OCI-LY7 (cell line): ENCODE measurements at regions not wholly inside any gene's neighbourhood (a gene's known extent, or its start where the extent isn't known, plus 50 kb on each side); places are given as distances from the start of the nearest gene placed in this dataset.

Source experiments
- CTCF ChIP-seq: fragments of 200-600 bp; sonication (generic); conservative IDR thresholded peaks from 2 replicates; pipeline ENCODE4 v1.5.1; 2014; ENCODE audit warnings: mild to moderate bottlenecking, antibody characterized with exemption, low read length, moderate library complexity, mixed read lengths
- EZH2phosphoT487 ChIP-seq: fragments of 200-600 bp; sonication (generic); IDR thresholded peaks from 2 replicates; pipeline ENCODE4 v1.6.1; 2018; ENCODE audit warnings: low read depth, borderline replicate concordance, mild to moderate bottlenecking, mixed run types, antibody characterized with exemption, low read length, moderate library complexity, mixed read lengths

DNA sequence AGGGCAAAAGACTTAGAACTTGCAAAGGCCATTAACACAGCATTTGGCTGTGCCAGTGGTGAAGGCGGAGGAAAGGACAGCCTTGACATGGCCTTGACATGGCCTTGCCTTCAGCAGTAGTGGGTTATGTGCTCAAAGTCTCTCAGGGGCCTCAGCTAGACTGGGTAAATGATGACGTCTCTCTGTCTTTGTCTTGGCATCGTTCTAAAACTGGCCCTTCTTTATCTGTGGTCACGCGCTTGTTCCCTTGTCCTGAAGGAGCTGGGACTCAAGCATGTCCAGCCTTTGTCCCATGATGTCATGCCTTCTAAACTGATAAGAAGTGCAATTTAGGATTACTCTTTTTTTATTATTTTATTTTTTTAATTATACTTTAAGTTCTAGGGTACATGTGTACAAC is 88.7 kb upstream of the ATP10B start:
- TF ChIP-seq CTCF (no peak), EZH2phosphoT487 (no peak)
